ENCODE measurements at regions not wholly inside any gene's neighbourhood (a gene's known extent, or its start where the extent isn't known, plus 50 kb on each side); places are given as distances from the start of the nearest gene placed in this dataset.

DNA sequence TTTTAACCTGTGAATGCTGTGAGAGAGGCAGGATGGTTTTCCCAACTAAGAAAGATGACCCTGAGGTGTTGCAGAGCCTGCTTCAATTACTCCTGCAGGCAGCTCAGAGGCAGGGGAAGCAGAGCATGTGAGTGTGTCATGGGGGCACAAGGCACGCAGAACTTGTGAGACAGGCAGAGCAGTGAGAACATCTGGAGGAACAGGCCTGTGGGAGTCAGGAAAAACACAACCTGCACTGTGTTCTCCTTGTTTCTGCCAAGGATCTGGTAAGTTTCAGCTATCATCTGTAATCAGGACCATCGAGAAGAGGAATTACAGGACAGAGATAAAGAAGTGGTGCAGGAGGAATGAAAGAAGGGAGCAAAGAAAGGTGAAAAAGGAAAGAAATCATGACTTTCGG is 741.8 kb upstream of the INTU start:
- Histone ChIP-seq H3K9me3 (ENCODE audit: insufficient read depth, low read length) (no peaks in the 10 kb centered on the region), H3K27me3 (ENCODE audit: insufficient read depth, insufficient read length) (no peaks in the 10 kb centered on the region), H3K4me3 (ENCODE audit: insufficient read length, low read depth) (no peak overlapping the region), H3K4me1 (ENCODE audit: insufficient read depth, insufficient read length) (no peaks in the 10 kb centered on the region), H3K36me3 (ENCODE audit: insufficient read depth, insufficient read length, low read length) (no peaks in the 10 kb centered on the region), H3K9ac (ENCODE audit: insufficient read length, low read depth) (no peak overlapping the region)
- no peak for TF ChIP-seq SUZ12 (IDR thresholded peaks at IDR 0.05; ENCODE audit: extremely low read depth, insufficient read depth, insufficient read length)
- no peak for TF ChIP-seq YY1 (IDR thresholded peaks at IDR 0.05; ENCODE audit: insufficient read depth, insufficient read length)
- TF ChIP-seq ZNF274 (IDR thresholded peaks at IDR 0.05; ENCODE audit: low read depth, low read length) = no peak
- DNase-seq (ENCODE audit: low read depth, low spot score) = no peak

DNA sequence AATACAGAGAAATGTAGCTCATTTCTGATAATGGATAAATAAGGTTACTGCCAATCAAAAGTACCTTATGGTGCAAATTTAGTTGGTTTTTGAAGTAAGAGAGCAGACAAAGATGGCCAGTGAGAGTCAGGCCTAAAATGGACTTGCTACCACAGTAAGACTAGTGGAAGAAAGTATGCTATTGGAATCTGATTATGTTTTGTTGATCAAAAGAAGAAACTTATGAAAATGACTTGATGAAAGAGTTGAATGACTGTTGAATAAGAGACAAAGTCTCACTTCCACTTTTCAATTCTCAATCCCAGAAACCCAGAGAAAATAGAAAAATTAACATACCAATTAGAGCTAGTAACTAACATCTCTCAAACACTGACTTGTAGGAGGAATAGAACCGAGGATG is 737.8 kb upstream of the INTU start:
- H3K4me1 ChIP-seq (ENCODE audit: insufficient read depth, insufficient read length) = no peaks in the 10 kb centered on the region
- H3K27me3 ChIP-seq (ENCODE audit: insufficient read depth, insufficient read length) = no peaks in the 10 kb centered on the region
- peaks cover 19% of the 10 kb centered on the region for H3K9me3 ChIP-seq (ENCODE audit: insufficient read depth, low read length)
- no peaks in the 10 kb centered on the region for H3K36me3 ChIP-seq (ENCODE audit: insufficient read depth, insufficient read length, low read length)
- no peak for DNase-seq (ENCODE audit: low read depth, low spot score)
- TF ChIP-seq ZNF274 (IDR thresholded peaks at IDR 0.05; ENCODE audit: low read depth, low read length) (no peak), SUZ12 (IDR thresholded peaks at IDR 0.05; ENCODE audit: extremely low read depth, insufficient read depth, insufficient read length) (no peak), YY1 (IDR thresholded peaks at IDR 0.05; ENCODE audit: insufficient read depth, insufficient read length) (no peak)
- H3K9ac ChIP-seq (ENCODE audit: insufficient read length, low read depth) = no peak overlapping the region
- H3K4me3 ChIP-seq (ENCODE audit: insufficient read length, low read depth) = no peak overlapping the region

DNA sequence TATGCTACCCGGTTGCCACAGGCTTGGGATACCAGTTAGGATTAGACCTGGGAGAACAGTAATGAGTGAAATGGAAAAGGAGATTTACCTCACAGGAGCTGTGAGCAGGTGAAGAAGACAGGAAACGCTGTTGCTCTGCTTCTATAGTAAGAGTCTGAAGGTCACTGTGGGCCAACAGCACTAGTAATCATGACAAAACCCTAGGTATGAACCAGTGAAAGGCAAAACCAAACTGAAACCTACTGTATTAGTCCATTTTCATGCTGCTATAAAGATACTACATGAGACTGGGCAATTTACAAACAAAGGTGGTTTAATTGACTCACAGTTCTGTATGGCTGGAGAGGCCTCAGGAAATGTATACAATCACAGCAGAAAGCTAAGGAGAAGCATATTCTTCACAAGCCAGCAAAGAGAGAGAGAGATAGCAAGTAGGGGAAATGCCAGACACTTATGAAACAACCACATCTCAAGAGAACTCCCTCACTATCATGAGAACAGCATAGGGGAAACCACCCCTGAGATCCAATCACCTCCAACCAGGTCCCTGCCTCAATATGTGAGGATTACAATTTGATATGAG is 736.7 kb upstream of the INTU start:
- no peak overlapping the region for H3K9ac ChIP-seq (ENCODE audit: insufficient read length, low read depth)
- H3K4me1 ChIP-seq (ENCODE audit: insufficient read depth, insufficient read length) = no peaks in the 10 kb centered on the region
- peaks cover 19% of the 10 kb centered on the region for H3K9me3 ChIP-seq (ENCODE audit: insufficient read depth, low read length)
- TF ChIP-seq YY1 (IDR thresholded peaks at IDR 0.05; ENCODE audit: insufficient read depth, insufficient read length) = no peak
- no peak for TF ChIP-seq ZNF274 (IDR thresholded peaks at IDR 0.05; ENCODE audit: low read depth, low read length)
- TF ChIP-seq SUZ12 (IDR thresholded peaks at IDR 0.05; ENCODE audit: extremely low read depth, insufficient read depth, insufficient read length) = no peak
- no peaks in the 10 kb centered on the region for H3K36me3 ChIP-seq (ENCODE audit: insufficient read depth, insufficient read length, low read length)
- H3K4me3 ChIP-seq (ENCODE audit: insufficient read length, low read depth) = no peak overlapping the region
- DNase-seq (ENCODE audit: low read depth, low spot score) = no peak
- H3K27me3 ChIP-seq (ENCODE audit: insufficient read depth, insufficient read length) = no peaks in the 10 kb centered on the region

DNA sequence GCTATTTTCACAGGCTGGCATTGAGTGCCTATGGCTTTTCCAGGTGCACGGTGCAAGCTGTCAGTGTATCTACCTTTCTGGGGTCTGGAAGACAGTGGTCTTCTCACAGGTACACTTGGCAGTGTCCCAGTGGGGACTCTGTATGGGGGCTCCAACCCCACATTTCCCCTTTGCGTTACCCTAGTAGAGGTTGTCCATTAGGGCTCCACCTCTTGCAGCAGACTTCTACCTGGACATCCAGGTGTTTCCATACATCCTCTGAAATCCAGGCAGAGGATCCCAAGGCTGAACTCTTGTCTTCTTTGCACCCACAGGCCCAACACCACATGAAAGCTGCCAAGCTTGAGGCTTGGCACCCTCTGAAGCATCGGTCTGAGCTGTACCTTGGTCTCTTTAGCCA is 735.7 kb upstream of the INTU start:
- no peak for TF ChIP-seq SUZ12 (IDR thresholded peaks at IDR 0.05; ENCODE audit: extremely low read depth, insufficient read depth, insufficient read length)
- TF ChIP-seq YY1 (IDR thresholded peaks at IDR 0.05; ENCODE audit: insufficient read depth, insufficient read length) = no peak
- no peak for TF ChIP-seq ZNF274 (IDR thresholded peaks at IDR 0.05; ENCODE audit: low read depth, low read length)
- no peaks in the 10 kb centered on the region for H3K36me3 ChIP-seq (ENCODE audit: insufficient read depth, insufficient read length, low read length)
- no peak for DNase-seq (ENCODE audit: low read depth, low spot score)
- peaks cover 19% of the 10 kb centered on the region for H3K9me3 ChIP-seq (ENCODE audit: insufficient read depth, low read length)
- no peak overlapping the region for H3K9ac ChIP-seq (ENCODE audit: insufficient read length, low read depth)
- H3K27me3 ChIP-seq (ENCODE audit: insufficient read depth, insufficient read length) = no peaks in the 10 kb centered on the region
- no peak overlapping the region for H3K4me3 ChIP-seq (ENCODE audit: insufficient read length, low read depth)
- no peaks in the 10 kb centered on the region for H3K4me1 ChIP-seq (ENCODE audit: insufficient read depth, insufficient read length)

DNA sequence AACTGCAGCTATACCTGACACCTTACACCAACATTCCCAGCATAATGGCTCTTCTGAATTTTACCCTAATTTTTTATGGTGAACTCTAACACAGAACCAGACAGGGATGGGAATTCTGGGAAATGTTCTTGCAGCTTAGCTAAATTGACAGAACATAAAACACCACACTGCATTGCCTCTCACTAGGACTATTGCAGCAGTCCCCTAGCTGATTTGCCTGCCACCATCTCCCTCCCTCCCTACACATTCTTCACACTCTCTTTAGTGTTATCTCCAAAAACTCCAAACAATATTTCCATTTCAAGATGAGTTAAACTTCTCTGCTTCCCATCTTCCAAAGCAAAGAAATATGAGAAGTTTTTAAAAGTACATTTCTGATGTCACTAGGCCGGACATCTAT is 733.9 kb upstream of the INTU start:
- DNase-seq (ENCODE audit: low read depth, low spot score) = no peak
- Histone ChIP-seq H3K9me3 (ENCODE audit: insufficient read depth, low read length) (peaks cover 19% of the 10 kb centered on the region), H3K36me3 (ENCODE audit: insufficient read depth, insufficient read length, low read length) (no peaks in the 10 kb centered on the region), H3K4me3 (ENCODE audit: insufficient read length, low read depth) (no peak overlapping the region), H3K9ac (ENCODE audit: insufficient read length, low read depth) (no peak overlapping the region), H3K4me1 (ENCODE audit: insufficient read depth, insufficient read length) (no peaks in the 10 kb centered on the region), H3K27me3 (ENCODE audit: insufficient read depth, insufficient read length) (no peaks in the 10 kb centered on the region)
- TF ChIP-seq ZNF274 (IDR thresholded peaks at IDR 0.05; ENCODE audit: low read depth, low read length) (no peak), YY1 (IDR thresholded peaks at IDR 0.05; ENCODE audit: insufficient read depth, insufficient read length) (no peak), SUZ12 (IDR thresholded peaks at IDR 0.05; ENCODE audit: extremely low read depth, insufficient read depth, insufficient read length) (no peak)

DNA sequence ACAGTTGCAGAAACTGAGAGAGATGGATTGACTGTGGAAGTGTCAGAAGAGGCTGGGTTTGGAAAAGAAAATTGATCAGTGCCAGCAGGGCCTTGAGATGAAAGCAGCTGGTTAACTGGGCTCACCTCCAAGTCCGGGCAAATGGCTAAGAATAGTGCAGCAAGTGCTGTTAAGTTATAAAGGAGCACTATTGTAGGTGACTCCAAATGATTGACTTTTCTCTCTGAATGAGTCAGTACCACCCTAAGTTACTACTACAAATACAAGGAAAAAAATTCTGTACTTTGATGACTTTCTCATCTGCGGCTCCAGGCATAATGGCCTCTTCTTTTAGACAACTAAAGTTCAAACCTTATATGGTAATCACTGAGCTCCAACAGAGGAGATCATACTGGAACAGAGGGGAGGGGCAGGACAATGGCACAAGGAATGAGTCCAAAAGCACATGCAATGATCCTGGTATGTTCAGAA is 733.4 kb upstream of the INTU start:
- no peak overlapping the region for H3K4me3 ChIP-seq (ENCODE audit: insufficient read length, low read depth)
- H3K9me3 ChIP-seq (ENCODE audit: insufficient read depth, low read length) = peaks cover 19% of the 10 kb centered on the region
- no peak for TF ChIP-seq ZNF274 (IDR thresholded peaks at IDR 0.05; ENCODE audit: low read depth, low read length)
- no peak for TF ChIP-seq SUZ12 (IDR thresholded peaks at IDR 0.05; ENCODE audit: extremely low read depth, insufficient read depth, insufficient read length)
- no peak for TF ChIP-seq YY1 (IDR thresholded peaks at IDR 0.05; ENCODE audit: insufficient read depth, insufficient read length)
- H3K4me1 ChIP-seq (ENCODE audit: insufficient read depth, insufficient read length) = no peaks in the 10 kb centered on the region
- no peak for DNase-seq (ENCODE audit: low read depth, low spot score)
- H3K36me3 ChIP-seq (ENCODE audit: insufficient read depth, insufficient read length, low read length) = no peaks in the 10 kb centered on the region
- H3K9ac ChIP-seq (ENCODE audit: insufficient read length, low read depth) = no peak overlapping the region
- no peaks in the 10 kb centered on the region for H3K27me3 ChIP-seq (ENCODE audit: insufficient read depth, insufficient read length)

DNA sequence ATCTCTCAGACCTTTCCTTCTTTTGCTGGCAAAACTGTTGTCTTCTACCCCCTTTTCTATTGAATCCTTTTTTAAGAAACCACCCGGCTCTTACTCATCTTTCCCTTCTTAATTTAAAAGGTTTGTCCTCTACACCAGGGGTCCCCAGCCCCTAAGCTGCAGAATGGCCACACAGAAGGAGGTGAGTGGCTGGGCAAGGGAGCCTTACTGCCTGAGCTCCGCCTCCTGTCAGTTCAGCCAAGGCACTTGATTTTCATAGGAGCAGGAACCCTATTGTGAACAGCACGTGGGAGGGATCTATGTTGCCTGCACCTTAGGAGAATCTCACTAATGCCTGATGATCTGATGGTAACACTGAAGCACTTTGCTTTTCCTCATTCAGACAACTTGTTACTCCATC is 726.3 kb upstream of the INTU start:
- no peak overlapping the region for H3K4me3 ChIP-seq (ENCODE audit: insufficient read length, low read depth)
- no peaks in the 10 kb centered on the region for H3K9me3 ChIP-seq (ENCODE audit: insufficient read depth, low read length)
- no peaks in the 10 kb centered on the region for H3K36me3 ChIP-seq (ENCODE audit: insufficient read depth, insufficient read length, low read length)
- H3K4me1 ChIP-seq (ENCODE audit: insufficient read depth, insufficient read length) = no peaks in the 10 kb centered on the region
- H3K27me3 ChIP-seq (ENCODE audit: insufficient read depth, insufficient read length) = no peaks in the 10 kb centered on the region
- DNase-seq (ENCODE audit: low read depth, low spot score) = no peak
- no peak for TF ChIP-seq YY1 (IDR thresholded peaks at IDR 0.05; ENCODE audit: insufficient read depth, insufficient read length)
- no peak for TF ChIP-seq ZNF274 (IDR thresholded peaks at IDR 0.05; ENCODE audit: low read depth, low read length)
- no peak for TF ChIP-seq SUZ12 (IDR thresholded peaks at IDR 0.05; ENCODE audit: extremely low read depth, insufficient read depth, insufficient read length)
- H3K9ac ChIP-seq (ENCODE audit: insufficient read length, low read depth) = no peak overlapping the region
